ENCODE measurements at regions not wholly inside any gene's neighbourhood (a gene's known extent, or its start where the extent isn't known, plus 50 kb on each side); places are given as distances from the start of the nearest gene placed in this dataset.

DNA sequence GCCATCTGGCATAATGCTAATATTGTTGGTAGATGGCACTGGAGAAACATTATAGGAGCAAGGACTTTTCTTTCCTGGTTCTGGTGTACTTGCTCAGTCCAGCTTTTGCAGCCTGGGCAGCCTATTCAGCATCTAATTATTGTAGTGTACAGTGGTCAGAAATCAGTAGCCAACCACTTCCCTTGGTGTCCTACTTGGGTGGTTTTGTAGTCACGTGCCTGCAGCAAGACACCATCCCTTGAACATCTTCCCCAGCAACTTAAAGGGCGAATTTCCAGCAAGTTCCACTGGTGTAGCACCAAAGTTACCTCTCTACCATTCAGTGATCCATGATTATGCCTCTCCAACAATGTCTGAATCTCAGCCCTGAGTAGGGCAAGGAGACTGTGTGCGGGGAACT lies 557.6 kb downstream of the SATB2 start:
- TF ChIP-seq, protein P1, sequence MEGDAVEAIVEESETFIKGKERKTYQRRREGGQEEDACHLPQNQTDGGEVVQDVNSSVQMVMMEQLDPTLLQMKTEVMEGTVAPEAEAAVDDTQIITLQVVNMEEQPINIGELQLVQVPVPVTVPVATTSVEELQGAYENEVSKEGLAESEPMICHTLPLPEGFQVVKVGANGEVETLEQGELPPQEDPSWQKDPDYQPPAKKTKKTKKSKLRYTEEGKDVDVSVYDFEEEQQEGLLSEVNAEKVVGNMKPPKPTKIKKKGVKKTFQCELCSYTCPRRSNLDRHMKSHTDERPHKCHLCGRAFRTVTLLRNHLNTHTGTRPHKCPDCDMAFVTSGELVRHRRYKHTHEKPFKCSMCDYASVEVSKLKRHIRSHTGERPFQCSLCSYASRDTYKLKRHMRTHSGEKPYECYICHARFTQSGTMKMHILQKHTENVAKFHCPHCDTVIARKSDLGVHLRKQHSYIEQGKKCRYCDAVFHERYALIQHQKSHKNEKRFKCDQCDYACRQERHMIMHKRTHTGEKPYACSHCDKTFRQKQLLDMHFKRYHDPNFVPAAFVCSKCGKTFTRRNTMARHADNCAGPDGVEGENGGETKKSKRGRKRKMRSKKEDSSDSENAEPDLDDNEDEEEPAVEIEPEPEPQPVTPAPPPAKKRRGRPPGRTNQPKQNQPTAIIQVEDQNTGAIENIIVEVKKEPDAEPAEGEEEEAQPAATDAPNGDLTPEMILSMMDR (IDR thresholded peaks at IDR 0.05; ENCODE audit: low read depth, low read length) = no peak
- TF ChIP-seq EZH2phosphoT487 (IDR thresholded peaks at IDR 0.05; ENCODE audit: low read depth) = no peak

Data from OCI-LY3 (cell line).